NAMALWA (cell line): ENCODE measurements at regions not wholly inside any gene's neighbourhood (a gene's known extent, or its start where the extent isn't known, plus 50 kb on each side); places are given as distances from the start of the nearest gene placed in this dataset.

Source experiments
- DNase-seq: peaks from one replicate; pipeline ENCODE4 v3.0.0-alpha.2; 2015; ENCODE audit warnings: low spot score

GRCh38 chr6:167494698-167495435, 170.0 kb downstream of the TTLL2 start:
- DNase-seq: no peak

- no peak for DNase-seq
These were observed 170.9 kb downstream of the TTLL2 start for GRCh38 chr6:167495506-167496401.

GRCh38 chr6:167496707-167497106, 171.8 kb downstream of the TTLL2 start:
- no peak for DNase-seq

GRCh38 chr6:167497428-167498056, 172.7 kb downstream of the TTLL2 start:
- no peak for DNase-seq

- no peak for DNase-seq
These were observed 174.3 kb downstream of the TTLL2 start for GRCh38 chr6:167499161-167499660.

GRCh38 chr6:167500961-167501360, 176.1 kb downstream of the TTLL2 start:
- no peak for DNase-seq

- no peak for DNase-seq
These were observed 177.0 kb downstream of the TTLL2 start for GRCh38 chr6:167501831-167502385.

- DNase-seq: no peak
These were observed 177.6 kb downstream of the TTLL2 start for GRCh38 chr6:167502471-167502870.

- DNase-seq: no peak
These were observed 179.6 kb downstream of the TTLL2 start for GRCh38 chr6:167504385-167504961.

- no peak for DNase-seq
These were observed 180.3 kb downstream of the TTLL2 start for GRCh38 chr6:167505199-167505598.

- no peak for DNase-seq
These were observed 180.9 kb downstream of the TTLL2 start for GRCh38 chr6:167505782-167506181.

GRCh38 chr6:167506443-167507301, 181.8 kb downstream of the TTLL2 start:
- no peak for DNase-seq

GRCh38 chr6:167507376-167507945, 182.6 kb downstream of the TTLL2 start:
- DNase-seq: no peak

- DNase-seq: no peak
These were observed 184.3 kb downstream of the TTLL2 start for GRCh38 chr6:167508919-167509852.

GRCh38 chr6:167509853-167510220, 185.0 kb downstream of the TTLL2 start:
- DNase-seq: no peak

GRCh38 chr6:167510648-167511047, 185.8 kb downstream of the TTLL2 start:
- DNase-seq: no peak

GRCh38 chr6:167512696-167513375, 187.9 kb downstream of the TTLL2 start:
- DNase-seq: no peak

GRCh38 chr6:167513778-167514177, 188.9 kb downstream of the TTLL2 start:
- no peak for DNase-seq

- no peak for DNase-seq
These were observed 189.6 kb downstream of the TTLL2 start for GRCh38 chr6:167514524-167514923.
